Dedifferentiated amniotic fluid mesenchymal stem cell (primary cell): ENCODE measurements at regions not wholly inside any gene's neighbourhood (a gene's known extent, or its start where the extent isn't known, plus 50 kb on each side); places are given as distances from the start of the nearest gene placed in this dataset.

ENCODE experiments used
- DNase-seq: peaks from one replicate; pipeline ENCODE4 v3.0.0-alpha.2; 2016; ENCODE audit errors: extremely low spot score

DNA sequence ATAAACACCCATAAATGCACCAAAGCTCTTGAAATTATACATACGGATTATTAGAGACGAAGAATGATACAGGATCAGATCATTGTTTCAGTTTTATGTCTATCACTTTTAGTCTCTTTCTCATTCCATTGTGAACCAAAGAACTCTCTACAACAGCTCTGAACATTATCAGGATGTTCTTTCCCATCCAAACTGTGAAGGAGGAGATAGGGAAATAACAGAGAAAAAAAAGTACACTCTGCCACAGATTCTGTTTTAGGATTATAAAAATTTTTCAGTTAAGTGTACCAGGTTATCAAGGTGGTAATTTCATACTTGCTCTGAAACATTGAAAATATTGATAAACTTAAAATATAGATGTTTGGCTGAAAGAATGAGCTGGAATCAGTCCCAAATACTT, 270.9 kb downstream of the MZT1 start:
- no peak for DNase-seq

DNA sequence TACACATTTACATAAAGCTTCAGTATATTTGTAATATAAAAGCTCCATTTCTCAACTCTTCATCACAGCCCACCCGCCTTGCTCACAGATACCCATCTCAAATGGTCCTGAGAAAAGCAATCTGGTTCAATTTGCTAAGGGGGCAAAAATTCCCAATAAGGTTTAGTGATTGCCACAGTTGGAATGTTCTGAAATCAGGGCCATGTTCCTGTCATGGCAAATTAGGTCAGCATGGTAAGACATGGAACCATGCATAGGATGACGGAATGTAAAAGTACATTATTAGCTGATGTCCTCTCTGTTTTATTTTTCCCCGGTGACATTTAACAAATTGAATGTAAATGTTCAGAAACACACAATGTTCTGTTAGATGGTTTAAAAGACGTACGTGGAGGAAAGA, 274.3 kb downstream of the MZT1 start:
- DNase-seq = no peak

DNA sequence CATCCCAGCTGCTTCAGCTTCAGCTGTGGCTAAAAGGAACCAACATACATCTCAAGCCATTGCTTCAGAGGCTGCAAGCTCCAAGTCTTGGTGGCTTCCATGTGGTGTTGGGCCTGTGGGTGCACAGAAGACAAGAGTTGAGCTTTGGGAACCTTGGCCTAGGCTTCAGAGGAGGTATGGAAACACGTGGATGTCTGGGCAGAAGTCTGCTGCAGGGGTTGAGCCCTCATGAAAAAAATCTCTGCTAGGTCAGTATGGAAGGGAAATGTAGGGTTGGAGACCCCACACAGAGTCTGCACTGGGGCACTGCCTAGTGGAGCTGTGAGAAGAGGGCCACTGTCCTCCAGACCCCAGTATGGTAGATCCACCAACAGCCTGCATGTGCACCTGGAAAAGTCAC, 279.3 kb downstream of the MZT1 start:
- no peak for DNase-seq

DNA sequence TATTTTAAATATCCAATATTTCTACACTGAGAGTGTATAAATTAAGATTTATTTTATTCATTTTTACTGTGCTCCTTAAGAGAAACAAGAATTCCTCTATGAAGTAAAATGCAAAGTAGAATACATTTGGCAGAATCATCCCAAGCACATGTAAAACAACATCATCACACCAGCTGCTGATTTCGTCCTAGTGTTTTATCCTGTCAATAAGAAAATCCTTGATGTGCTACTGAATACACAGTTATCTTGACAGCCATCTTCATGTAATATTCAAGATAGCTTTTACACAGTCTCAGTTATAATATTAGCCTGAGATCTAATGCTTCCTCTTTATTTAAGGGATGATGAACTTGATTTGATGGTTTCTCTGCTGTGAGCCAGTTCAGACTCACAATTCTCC, 282.4 kb downstream of the MZT1 start:
- DNase-seq = no peak

DNA sequence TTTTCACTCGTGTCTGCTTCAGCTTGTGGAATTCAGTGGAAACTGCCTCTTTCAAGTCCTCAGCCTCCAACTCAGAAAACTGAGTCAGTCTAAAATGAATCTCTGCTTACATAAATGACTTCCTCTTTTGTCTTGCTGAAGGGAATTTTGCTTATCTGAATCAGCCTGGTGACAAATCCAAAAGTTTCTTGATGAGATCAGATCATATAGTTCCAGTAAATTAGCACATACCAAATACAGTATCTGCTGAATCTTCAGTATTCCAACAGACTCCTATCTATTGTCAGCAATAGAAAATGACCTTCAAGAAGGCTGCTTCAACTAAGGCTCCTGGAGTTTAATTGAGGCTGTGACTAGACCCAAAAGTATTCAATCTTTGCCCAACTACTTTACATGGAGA, 290.0 kb downstream of the MZT1 start:
- DNase-seq = peak; percentile 37

DNA sequence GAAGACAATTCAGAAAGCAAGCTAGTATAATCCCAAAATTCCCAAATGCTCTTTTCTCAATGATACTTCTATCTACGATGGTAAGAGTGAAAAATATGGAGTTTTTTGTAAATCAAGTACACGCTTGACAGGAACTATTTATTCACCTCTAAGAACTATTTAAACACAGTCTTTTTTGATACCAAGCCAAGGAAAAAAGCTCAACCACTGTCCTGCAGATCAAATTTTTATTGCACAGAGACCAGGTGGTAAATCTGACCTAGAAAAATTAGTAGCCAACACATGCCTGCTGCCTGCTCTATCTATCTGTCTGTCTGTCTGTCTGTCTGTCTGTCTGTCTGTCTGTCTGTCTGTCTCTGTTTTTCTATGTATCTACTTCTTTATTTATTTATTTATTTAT, 292.2 kb downstream of the MZT1 start:
- no peak for DNase-seq

DNA sequence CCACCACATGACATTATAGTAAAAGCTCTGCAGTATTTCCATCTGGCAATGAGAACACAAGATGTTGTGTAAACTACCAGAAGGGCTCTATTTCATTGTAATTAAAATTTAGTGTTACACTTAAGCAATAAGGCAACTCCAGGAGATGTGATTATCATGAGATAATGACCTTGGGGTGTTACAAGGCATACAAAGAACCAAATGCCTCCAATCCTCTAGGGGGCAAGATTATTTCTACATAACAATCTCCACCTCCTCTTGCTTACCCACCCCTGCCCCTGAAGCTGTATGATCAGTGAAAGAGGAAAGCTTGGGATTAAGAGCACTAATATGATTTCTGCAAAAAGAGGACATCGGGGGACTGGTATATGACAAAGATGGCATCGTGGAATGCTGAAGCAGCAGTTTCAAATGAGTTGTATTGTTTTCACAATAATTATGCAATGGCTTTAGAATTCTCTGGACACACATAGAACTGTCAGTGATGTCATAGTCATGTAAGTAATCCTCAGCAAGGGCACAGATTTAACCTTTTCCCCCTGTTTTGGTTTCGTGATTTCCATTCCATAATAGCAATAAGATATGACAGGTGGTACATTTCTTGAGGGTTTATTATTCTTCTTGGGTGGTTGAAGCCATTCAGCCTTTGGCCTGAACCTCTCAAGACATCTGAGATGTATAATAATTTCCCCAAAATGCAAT, 295.3 kb downstream of the MZT1 start:
- DNase-seq = no peak

DNA sequence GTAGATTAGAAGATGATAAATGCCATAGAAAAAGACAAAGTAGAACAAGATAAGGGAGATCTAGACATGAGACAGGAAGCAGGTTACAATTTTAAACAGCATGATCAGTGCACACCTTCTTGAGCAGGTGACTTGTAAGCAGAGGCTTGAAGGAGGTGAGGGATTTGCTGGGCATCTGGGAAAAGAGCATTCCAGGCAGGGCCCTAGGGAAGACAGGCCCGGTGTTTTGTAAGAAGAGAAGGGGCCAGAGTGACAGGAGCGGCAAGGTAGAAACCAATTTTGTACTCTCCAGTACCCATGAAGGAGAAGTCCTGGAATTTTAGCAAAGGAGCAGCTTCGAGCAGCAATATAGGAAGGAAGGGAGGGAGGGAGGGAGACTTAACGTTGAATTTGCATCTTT, 296.5 kb downstream of the MZT1 start:
- no peak for DNase-seq

DNA sequence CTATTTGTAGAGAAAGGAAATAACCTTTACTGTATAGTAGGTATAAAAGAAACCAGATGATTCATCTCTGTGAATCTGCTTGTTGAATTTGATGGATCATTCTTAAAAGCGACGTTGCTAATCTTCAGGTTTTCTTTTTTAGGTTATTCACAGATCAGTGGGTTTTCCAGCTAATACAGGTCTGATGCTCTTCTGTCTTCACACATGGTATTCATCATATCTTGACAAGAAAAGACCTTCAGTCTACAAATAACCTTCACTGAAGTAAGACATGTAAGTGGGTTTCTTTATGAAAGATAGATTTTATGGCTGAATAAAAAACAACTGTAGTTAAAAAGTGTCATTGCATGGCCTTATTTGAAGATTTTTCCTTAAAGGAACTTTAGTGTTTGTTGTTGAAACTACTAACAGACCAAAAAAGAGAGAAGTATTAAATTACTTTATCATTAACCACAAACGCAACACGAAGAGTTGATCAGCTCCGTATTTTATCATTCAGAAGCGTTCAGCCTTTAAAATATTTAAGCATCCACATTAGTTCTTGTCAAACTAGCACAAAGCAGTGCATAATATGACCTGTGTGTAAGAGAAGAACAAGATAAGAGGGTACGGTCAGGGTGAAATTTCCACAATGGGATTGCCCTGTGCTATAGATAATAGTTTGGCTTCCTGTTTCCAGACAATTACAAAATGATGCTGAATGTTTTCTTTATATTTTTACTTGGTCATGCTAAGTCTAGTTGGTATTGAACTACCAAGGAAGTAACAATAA, 299.5 kb downstream of the MZT1 start:
- DNase-seq = no peak

DNA sequence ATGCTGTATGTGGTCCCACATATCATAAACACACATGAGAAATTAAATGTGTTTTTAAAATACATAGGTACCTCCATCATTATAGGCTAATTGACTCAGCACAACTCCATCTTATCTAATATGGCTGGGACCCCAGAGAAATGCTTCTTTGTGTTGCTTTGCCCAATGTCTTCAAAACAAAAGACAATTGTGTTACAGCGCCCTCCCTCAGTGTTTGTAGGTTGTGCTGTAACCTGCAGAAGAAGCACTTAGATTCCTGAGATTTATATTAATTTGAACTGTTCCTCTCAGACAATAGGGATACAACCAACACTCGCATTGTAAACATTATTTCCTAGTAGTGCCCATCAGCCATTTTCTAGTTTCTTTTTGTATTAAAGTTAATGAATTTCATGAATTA, 303.4 kb downstream of the MZT1 start:
- DNase-seq = no peak

DNA sequence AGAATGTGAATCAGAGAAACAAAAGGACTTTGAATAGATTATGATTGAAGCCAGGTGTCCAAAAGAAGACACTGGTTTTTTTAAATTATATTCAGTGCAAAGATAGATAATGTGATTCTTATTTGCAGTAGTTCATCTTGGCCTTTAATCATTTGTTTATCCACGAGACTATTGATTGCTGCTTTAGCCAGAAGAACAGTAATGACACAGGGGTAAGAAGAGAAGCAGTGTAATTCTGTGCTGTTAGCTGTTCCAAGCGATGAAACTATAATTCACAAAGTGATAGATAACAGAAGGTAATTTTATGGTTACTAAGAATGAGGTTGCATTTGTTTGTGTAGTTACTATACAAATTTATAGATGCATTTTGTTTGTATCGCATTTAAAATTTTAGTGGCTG, 311.6 kb downstream of the MZT1 start:
- DNase-seq = no peak

DNA sequence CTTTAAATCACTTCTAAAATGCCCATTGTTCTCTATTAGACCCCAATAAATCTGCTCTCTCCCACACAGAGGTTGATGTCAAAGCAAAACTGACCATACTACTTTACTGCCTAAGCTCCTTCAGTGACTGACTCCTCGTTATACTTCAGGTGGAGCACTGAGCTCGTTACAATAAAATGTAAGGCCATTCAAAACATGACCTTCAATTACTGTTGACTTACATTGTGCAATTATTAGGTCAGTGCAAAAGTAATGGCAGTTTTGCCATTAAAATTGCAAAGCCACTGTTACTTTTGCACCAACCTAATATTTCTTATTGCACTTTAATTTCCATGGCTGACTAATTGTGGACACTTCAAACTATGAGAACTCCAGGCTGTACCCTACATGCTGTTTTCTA, 314.9 kb downstream of the MZT1 start:
- no peak for DNase-seq

DNA sequence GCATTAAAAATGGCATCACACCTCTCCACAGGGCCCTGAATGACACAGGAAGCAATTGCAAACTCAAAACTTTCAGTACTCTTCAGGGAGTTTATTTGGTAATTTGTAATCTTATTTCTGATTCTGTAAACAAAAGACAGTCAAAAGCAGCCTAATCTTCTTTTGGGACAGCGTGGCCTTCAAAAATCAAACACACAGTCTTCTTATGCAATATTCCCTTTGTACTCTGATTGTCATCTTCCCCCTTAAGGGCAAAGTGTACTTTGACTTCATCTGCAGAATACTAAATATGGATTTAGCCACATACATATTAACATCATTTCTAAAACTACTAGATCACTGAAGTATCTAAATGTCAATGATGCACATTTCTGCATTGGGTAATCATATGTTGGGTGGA, 322.0 kb downstream of the MZT1 start:
- DNase-seq = no peak

DNA sequence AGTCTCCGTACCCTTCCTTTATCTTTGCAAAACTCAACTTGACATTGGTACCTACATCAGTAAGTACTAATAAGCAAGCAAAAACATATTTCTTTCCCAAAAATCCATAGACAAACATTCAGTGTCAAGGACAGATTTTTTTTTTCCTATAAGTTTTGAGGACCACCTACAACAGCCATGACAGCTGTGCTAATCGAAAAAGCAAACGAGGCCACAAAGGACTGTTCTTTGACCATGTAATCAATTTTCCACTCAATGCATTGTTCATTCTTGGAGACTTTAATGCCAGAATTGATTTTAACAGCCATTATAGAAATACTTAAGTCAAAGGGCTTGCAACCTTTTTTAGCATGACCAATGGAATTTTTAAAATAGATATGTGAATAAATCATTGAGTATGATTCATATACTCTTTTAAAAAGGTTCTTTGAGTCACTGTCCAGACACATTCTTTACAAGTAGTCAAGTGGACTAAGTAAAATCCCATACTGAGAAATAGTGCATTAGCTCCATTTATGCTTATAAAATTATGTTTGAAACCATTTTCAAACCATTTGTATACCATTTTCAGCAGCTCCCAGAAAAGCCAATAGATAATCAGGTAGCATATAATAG, 323.9 kb downstream of the MZT1 start:
- no peak for DNase-seq

DNA sequence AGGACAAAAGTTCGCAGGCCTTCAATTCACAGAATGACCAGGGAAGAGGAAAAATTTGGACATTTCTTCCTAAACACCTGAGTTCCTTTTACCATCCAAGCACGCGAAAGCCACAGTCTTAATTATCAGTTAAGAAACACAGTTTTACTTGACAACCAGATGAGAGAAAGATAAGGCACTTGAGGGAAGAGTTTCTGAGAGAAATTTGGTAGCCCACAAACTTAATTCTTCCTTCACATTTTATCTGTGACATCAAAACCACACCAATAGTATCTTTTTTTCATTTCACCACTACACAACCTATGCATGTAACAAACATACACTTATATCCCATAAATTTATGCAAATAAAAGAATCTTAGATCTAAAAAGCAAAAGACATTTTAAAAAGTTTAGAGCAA, 326.6 kb downstream of the MZT1 start:
- DNase-seq = no peak

DNA sequence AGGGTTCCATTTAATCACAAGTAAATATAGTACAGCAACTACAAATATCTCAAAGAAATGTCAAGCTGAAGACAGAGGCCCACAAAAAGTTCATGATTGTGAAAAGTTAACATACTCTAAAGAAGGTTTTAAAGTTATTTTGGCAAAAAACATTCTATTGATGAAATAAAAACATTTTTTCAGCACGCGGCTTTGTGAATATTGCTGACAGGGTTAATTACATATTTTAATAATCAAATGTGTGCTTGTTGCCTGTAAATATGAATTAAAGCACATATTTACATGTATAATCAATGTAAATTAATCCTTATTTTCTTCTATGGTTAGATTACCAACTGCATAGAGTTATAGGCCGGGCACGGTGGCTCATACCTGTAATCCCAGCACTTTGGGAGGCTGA, 328.1 kb downstream of the MZT1 start:
- no peak for DNase-seq

DNA sequence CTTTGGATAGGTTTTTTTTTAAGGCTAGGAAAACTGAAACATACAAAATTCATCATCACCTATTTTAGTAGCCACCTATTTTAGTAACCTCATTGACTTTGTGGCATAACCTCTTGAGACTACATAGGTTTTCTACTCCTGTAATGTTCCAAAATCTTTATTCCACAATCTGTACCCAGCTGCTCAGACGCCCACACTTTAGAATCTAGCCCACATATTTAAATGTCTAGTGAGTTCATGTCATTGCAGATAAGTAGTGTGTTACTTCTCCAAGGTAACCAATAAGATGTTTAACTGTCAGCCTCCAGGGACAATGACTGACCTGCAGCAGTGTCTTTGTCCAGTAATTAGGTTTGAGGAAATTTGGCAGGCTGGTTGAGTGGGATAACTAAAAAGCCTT, 330.2 kb downstream of the MZT1 start:
- no peak for DNase-seq

DNA sequence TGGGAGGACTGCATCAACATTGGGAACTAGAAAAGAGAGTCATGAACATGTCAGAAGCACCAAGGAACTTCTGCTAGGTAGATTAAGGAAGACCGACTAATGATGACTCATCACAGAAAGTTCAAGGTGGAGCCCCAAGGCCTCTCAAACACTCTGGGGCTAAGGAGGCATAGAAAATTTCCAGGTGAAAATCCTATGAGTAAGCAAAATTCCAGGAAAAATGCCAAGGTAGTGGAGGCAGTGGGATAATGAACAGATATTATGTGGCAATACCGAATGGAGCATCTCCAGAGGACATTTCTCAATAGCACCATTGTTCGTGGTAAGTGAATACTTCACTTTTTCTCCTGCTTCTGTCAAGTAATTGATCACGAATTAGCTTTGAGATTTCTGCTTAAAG, 336.5 kb downstream of the MZT1 start:
- DNase-seq = no peak

DNA sequence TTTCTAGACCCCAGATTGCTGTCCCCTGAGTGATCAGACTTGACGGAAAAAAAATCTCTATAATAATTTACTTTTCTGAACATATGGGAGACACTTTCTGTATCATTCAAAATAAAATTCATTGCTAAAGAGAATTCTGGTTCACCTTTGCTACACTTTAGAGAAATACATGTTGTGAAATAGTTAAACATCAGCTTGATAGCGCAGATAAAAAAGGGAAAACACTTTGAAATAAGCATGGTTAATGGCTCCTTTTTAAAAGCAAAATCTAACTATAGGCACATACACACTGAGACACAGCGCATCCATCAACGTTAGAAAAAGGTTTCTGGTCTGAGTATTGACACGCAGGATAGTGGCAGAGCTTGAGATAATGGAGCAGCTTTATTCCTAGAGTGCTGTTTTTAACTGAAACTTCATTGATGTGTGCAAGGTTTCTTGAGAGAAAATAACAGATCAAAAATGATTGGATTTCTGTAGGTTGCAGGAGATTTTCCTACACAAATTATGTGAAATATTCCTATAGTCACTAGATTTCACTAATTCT, 341.2 kb downstream of the MZT1 start:
- no peak for DNase-seq

DNA sequence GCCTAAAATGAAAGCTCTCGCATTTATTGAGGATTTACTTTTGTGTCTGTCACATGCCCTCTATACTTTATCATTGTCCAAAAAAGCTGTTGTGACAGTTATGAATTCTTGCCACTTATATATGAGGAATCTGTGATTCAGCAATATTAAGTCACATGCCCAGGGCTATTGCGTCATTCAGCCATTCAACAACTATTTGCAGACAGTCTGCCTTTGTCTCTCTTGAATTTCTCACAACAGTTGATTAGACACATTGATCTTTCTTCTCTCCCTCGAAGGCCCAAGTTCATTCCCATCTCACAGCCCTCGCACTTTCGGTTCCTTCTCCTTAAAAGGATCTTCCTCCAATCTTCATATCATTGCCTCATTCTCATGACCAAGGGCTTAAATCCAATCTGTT, 342.6 kb downstream of the MZT1 start:
- DNase-seq = peak; percentile 23

DNA sequence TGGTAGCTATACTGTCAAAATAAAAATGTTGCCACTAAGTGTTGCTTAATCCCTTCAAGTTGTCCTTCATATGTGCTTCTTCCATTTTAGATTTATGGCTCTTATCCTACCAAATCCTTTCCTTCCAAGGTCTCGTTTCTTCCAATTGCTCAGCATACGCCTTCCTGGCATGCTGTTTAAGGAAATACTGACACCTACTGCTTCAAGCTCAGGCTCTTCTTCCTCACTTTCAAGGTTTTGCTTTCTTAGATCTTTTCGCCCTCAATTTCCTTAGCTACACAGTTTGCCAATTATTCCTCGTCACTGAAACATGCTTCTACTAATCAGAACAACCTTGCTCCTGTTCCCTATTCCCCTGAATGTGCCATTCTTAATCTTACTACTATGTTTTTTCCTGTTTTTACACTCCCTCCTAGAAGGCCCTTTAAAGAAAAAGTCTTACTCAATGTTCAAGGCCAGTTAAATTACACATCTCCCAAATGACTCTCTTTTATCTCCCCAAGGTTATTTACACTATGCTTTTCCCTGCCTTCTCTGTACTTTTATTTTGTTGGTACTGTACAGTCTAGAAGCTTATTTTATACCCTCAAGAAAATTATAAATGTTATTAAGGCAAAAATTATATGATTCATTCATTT, 343.1 kb downstream of the MZT1 start:
- no peak for DNase-seq

DNA sequence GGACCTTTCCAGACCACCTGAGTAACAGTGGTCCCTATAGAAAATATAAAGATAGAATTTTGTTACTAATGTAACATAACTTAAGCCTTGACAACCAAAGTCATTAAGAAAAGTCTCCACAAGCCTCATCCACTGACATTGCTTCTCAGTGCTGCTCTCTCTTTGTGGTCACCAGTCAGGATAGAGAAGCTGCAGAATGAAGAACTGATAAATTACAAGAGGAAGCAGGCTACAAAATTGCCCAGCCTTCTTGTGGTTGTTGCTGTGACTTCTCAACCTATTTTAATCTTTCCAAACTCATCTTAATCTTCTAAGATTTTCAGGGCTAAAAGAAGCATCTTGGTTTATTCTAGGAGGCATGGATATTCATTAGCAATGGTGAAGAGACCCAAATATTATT, 343.8 kb downstream of the MZT1 start:
- no peak for DNase-seq

DNA sequence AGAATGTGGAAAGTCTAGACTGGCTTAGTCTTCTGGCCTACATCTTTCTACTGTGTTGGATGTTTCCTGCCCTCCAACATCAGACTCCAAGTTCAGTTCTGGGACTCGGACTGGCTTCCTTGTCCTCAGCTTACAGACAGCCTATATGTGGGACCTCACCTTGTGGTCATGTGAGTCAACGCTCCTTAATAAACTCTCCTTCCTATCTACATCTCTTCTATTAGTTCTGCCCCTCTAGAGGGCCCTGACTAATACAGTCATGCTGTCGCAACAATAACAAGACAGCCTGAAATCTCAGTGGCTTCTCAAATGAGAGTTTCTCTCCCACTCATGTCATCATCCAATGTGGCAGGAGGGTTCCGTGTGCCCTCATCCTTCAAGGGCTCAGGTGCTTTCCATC, 347.8 kb downstream of the MZT1 start:
- DNase-seq = no peak
